ENCODE measurements at regions not wholly inside any gene's neighbourhood (a gene's known extent, or its start where the extent isn't known, plus 50 kb on each side); places are given as distances from the start of the nearest gene placed in this dataset.

- ChIA-PET POLR2A (no interaction called here), CTCF (ENCODE audit: low intra/inter-chr PET ratio) (no interaction called here)
- no TSS peak for BruUV-seq (replicated peaks)
- H3K27ac ChIP-seq (ENCODE audit: extremely low read depth, low read depth, low read length), result no peak overlapping the region
- H3K4me2 ChIP-seq (ENCODE audit: insufficient read depth, low read length), result no peak overlapping the region
- ATAC-seq, result no peak
- no peaks in the 10 kb centered on the region for H4K20me1 ChIP-seq (replicated peaks; ENCODE audit: control insufficient read depth, insufficient read depth, low read length)
- 50% methylated on average over 2 of the region's 2 CpGs for WGBS (ENCODE audit: insufficient coverage, low coverage, missing lambda C conversion rate)
- no peaks in the 10 kb centered on the region for H3K9me1 ChIP-seq (ENCODE audit: control insufficient read depth, insufficient read depth, low read length)
- no peak overlapping the region for H3K9ac ChIP-seq (ENCODE audit: insufficient read depth in 1 of 2, low read depth in 2 of 2, low read length in 2 of 2)
- no peaks in the 10 kb centered on the region for H3K36me3 ChIP-seq (ENCODE audit: control insufficient read depth, insufficient read depth, low read length)
- H3K4me1 ChIP-seq (replicated peaks in 1 of 2; ENCODE audit: control insufficient read depth in 2 of 2, insufficient read depth in 2 of 2, low read length in 2 of 2), result no peaks in the 10 kb centered on the region
- in situ Hi-C loops (cut with MboI), result no loop called here
- no peak for DNase-seq (ENCODE audit: extremely low read depth in 1 of 4, low spot score in 3 of 4)
- no peaks in the 10 kb centered on the region for H3K9me3 ChIP-seq (replicated peaks; ENCODE audit: control insufficient read depth, insufficient read depth, low read depth, low read length)
- intact Hi-C loops (cut with micrococcal nuclease), result no loop called here
- H3K4me3 ChIP-seq, result no peak overlapping the region
- H2AFZ ChIP-seq (ENCODE audit: low read depth, low read length), result no peak overlapping the region; the same call in 1 of the 2 replicates
- no peaks in the 10 kb centered on the region for H3K79me2 ChIP-seq (ENCODE audit: control insufficient read depth, insufficient read depth, low read length)
- TF ChIP-seq AFF1 (IDR thresholded peaks at IDR 0.05; ENCODE audit: low read depth in 1 of 2, partially characterized antibody in 2 of 2), result no peak
- TF ChIP-seq ZNF316 (IDR thresholded peaks at IDR 0.05), result peak; percentile 58
- no peak for TF ChIP-seq TSHZ1 (CRISPR knock-in tag; IDR thresholded peaks at IDR 0.05)
- no peak for TF ChIP-seq ZNF589 (CRISPR knock-in tag; IDR thresholded peaks at IDR 0.05; ENCODE audit: low read depth)
- TF ChIP-seq ATF1 (CRISPR knock-in tag; IDR thresholded peaks at IDR 0.05), result no peak
- TF ChIP-seq ATF1 (tag; IDR thresholded peaks at IDR 0.05), result no peak
- TF ChIP-seq MAFG (tag; conservative IDR thresholded peaks at IDR 0.05), result 0 out of 2 replicates have a peak, but pooled peaks have one; percentile 20
- TF ChIP-seq PTTG1 (tag; IDR thresholded peaks at IDR 0.05; ENCODE audit: low read depth), result no peak
- TF ChIP-seq BACH1 (tag; IDR thresholded peaks at IDR 0.05), result no peak
- TF ChIP-seq PHF21A (IDR thresholded peaks at IDR 0.05; ENCODE audit: borderline replicate concordance, low read depth), result no peak
- TF ChIP-seq, protein P1, sequence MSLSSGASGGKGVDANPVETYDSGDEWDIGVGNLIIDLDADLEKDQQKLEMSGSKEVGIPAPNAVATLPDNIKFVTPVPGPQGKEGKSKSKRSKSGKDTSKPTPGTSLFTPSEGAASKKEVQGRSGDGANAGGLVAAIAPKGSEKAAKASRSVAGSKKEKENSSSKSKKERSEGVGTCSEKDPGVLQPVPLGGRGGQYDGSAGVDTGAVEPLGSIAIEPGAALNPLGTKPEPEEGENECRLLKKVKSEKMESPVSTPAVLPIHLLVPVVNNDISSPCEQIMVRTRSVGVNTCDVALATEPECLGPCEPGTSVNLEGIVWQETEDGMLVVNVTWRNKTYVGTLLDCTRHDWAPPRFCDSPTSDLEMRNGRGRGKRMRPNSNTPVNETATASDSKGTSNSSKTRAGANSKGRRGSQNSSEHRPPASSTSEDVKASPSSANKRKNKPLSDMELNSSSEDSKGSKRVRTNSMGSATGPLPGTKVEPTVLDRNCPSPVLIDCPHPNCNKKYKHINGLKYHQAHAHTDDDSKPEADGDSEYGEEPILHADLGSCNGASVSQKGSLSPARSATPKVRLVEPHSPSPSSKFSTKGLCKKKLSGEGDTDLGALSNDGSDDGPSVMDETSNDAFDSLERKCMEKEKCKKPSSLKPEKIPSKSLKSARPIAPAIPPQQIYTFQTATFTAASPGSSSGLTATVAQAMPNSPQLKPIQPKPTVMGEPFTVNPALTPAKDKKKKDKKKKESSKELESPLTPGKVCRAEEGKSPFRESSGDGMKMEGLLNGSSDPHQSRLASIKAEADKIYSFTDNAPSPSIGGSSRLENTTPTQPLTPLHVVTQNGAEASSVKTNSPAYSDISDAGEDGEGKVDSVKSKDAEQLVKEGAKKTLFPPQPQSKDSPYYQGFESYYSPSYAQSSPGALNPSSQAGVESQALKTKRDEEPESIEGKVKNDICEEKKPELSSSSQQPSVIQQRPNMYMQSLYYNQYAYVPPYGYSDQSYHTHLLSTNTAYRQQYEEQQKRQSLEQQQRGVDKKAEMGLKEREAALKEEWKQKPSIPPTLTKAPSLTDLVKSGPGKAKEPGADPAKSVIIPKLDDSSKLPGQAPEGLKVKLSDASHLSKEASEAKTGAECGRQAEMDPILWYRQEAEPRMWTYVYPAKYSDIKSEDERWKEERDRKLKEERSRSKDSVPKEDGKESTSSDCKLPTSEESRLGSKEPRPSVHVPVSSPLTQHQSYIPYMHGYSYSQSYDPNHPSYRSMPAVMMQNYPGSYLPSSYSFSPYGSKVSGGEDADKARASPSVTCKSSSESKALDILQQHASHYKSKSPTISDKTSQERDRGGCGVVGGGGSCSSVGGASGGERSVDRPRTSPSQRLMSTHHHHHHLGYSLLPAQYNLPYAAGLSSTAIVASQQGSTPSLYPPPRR (CRISPR knock-in tag; IDR thresholded peaks at IDR 0.05; ENCODE audit: borderline replicate concordance), result no peak
- no peak for TF ChIP-seq CHD2 (IDR thresholded peaks at IDR 0.05; ENCODE audit: low read depth, low read length)
- FAIRE-seq, result no peak
- no peaks in the 10 kb centered on the region for H3K27me3 ChIP-seq (ENCODE audit: control insufficient read depth in 2 of 2, insufficient read depth in 2 of 2, low read length in 2 of 2)
Observed at GRCh38 chr1:191866155-191866554, 292.1 kb upstream of the RGS18 start.
